NCI-H345 (cell line): ENCODE measurements at regions not wholly inside any gene's neighbourhood (a gene's known extent, or its start where the extent isn't known, plus 50 kb on each side); places are given as distances from the start of the nearest gene placed in this dataset.
"Not testable (repeated sequence)": the region's sequence is repeated elsewhere in the genome, so short reads cannot be mapped to it uniquely, and the experiment has no call there.

Source experiments
- DNase-seq: peaks from one replicate; lab custom pipeline; 2025; lab: John Stamatoyannopoulos, UW

- no peak for DNase-seq
Measured at GRCh38 chr2:124967325-124967724, 942.2 kb downstream of the CNTNAP5 start.

- DNase-seq = no peak
Measured at GRCh38 chr2:124970030-124970429, 944.9 kb downstream of the CNTNAP5 start.

GRCh38 chr2:124973396-124973795 is 948.3 kb downstream of the CNTNAP5 start:
- no peak for DNase-seq

- no peak for DNase-seq
Measured at GRCh38 chr2:124975224-124975623, 950.1 kb downstream of the CNTNAP5 start.

GRCh38 chr2:124975648-124976047 is 950.6 kb downstream of the CNTNAP5 start:
- no peak for DNase-seq

GRCh38 chr2:124978597-124978996 is 953.5 kb downstream of the CNTNAP5 start:
- DNase-seq = no peak

- no peak for DNase-seq
Measured at GRCh38 chr2:124983595-124983994, 958.5 kb downstream of the CNTNAP5 start.

- DNase-seq = no peak
Measured at GRCh38 chr2:124985270-124985669, 960.2 kb downstream of the CNTNAP5 start.

- DNase-seq = no peak
Measured at GRCh38 chr2:124986136-124986535, 961.0 kb downstream of the CNTNAP5 start.

- DNase-seq = not testable (repeated sequence)
Measured at GRCh38 chr2:124986870-124987269, 961.8 kb downstream of the CNTNAP5 start.

GRCh38 chr2:124987436-124987835 is 962.3 kb downstream of the CNTNAP5 start:
- DNase-seq = not testable (repeated sequence)

GRCh38 chr2:124988111-124988510 is 963.0 kb downstream of the CNTNAP5 start:
- no peak for DNase-seq

- no peak for DNase-seq
Measured at GRCh38 chr2:124988794-124989193, 963.7 kb downstream of the CNTNAP5 start.

- DNase-seq = no peak
Measured at GRCh38 chr2:124993809-124994208, 968.7 kb downstream of the CNTNAP5 start.

GRCh38 chr2:124995185-124995912 is 970.3 kb downstream of the CNTNAP5 start:
- DNase-seq = no peak

- DNase-seq = no peak
Measured at GRCh38 chr2:124996406-124996805, 971.3 kb downstream of the CNTNAP5 start.

GRCh38 chr2:124999906-125000305 is 974.8 kb downstream of the CNTNAP5 start:
- no peak for DNase-seq

- no peak for DNase-seq
Measured at GRCh38 chr2:125004106-125004800, 979.2 kb downstream of the CNTNAP5 start.

GRCh38 chr2:125006676-125007075 is 981.6 kb downstream of the CNTNAP5 start:
- DNase-seq = no peak

GRCh38 chr2:125028721-125029120 is 1003.6 kb downstream of the CNTNAP5 start:
- not testable (repeated sequence) for DNase-seq

- DNase-seq = no peak
Measured at GRCh38 chr2:125033871-125034270, 1008.8 kb downstream of the CNTNAP5 start.

GRCh38 chr2:125037135-125037653 is 1012.1 kb downstream of the CNTNAP5 start:
- DNase-seq = no peak

- no peak for DNase-seq
Measured at GRCh38 chr2:125041846-125042245, 1016.8 kb downstream of the CNTNAP5 start.
